Stimulated activated CD4-positive, alpha-beta T cell treated with anti-CD3 and anti-CD28 coated beads, TNF-alpha, amount 100 ng/mL, for 48 hours (primary cell): ENCODE measurements at regions not wholly inside any gene's neighbourhood (a gene's known extent, or its start where the extent isn't known, plus 50 kb on each side); places are given as distances from the start of the nearest gene placed in this dataset.

Experiments
- DNase-seq, 3 donors: peaks; one replicate each; pipeline ENCODE4 v3.0.0-alpha.2; 2020; ENCODE audit warnings: low read depth in 3 of 3

- DNase-seq = no peak
Measured at GRCh38 chr9:78863531-78863930, 566.6 kb downstream of the PSAT1 start.

- DNase-seq = no peak
Measured at GRCh38 chr9:78865737-78866136, 568.8 kb downstream of the PSAT1 start.

- DNase-seq = no peak
Measured at GRCh38 chr9:78866207-78867132, 569.5 kb downstream of the PSAT1 start.

- no peak for DNase-seq
Measured at GRCh38 chr9:78871086-78871451, 574.1 kb downstream of the PSAT1 start.

GRCh38 chr9:78871452-78872331, 574.8 kb downstream of the PSAT1 start:
- DNase-seq = no peak

GRCh38 chr9:78874061-78874460, 577.1 kb downstream of the PSAT1 start:
- DNase-seq = no peak

GRCh38 chr9:78879324-78880100, 582.6 kb downstream of the PSAT1 start:
- DNase-seq = no peak

GRCh38 chr9:78881295-78881694, 584.4 kb downstream of the PSAT1 start:
- no peak for DNase-seq

GRCh38 chr9:78882481-78882880, 585.6 kb downstream of the PSAT1 start:
- no peak for DNase-seq

- DNase-seq = no peak
Measured at GRCh38 chr9:78884611-78885150, 587.8 kb downstream of the PSAT1 start.

- no peak for DNase-seq
Measured at GRCh38 chr9:78892182-78892581, 595.3 kb downstream of the PSAT1 start.

- DNase-seq = no peak
Measured at GRCh38 chr9:78892769-78893168, 595.8 kb downstream of the PSAT1 start.

- DNase-seq = no peak
Measured at GRCh38 chr9:78893774-78894401, 597.0 kb downstream of the PSAT1 start.

- DNase-seq = no peak
Measured at GRCh38 chr9:78896479-78896878, 599.6 kb downstream of the PSAT1 start.

- no peak for DNase-seq
Measured at GRCh38 chr9:78898234-78898633, 601.3 kb downstream of the PSAT1 start.

GRCh38 chr9:78899006-78899405, 602.1 kb downstream of the PSAT1 start:
- DNase-seq = no peak

- DNase-seq = no peak
Measured at GRCh38 chr9:78900500-78900899, 603.6 kb downstream of the PSAT1 start.

- DNase-seq = no peak
Measured at GRCh38 chr9:78902051-78902450, 605.1 kb downstream of the PSAT1 start.

- no peak for DNase-seq
Measured at GRCh38 chr9:78903581-78903980, 606.7 kb downstream of the PSAT1 start.

- no peak for DNase-seq
Measured at GRCh38 chr9:78904686-78905085, 607.8 kb downstream of the PSAT1 start.

- DNase-seq = no peak
Measured at GRCh38 chr9:78905387-78905786, 608.5 kb downstream of the PSAT1 start.
